KMS-11 (cell line): ENCODE measurements at regions not wholly inside any gene's neighbourhood (a gene's known extent, or its start where the extent isn't known, plus 50 kb on each side); places are given as distances from the start of the nearest gene placed in this dataset.

Experiments used
- H2AFZ ChIP-seq: fragments of 200-600 bp; sonication (generic); 2 replicates; pipeline ENCODE4 v1.6.1; 2016; ENCODE audit warnings: antibody characterized with exemption, mixed run types, low read depth
- H3K27ac ChIP-seq: fragments of 200-600 bp; sonication (generic); 2 replicates; pipeline ENCODE4 v1.6.1; 2016; ENCODE audit warnings: mild to moderate bottlenecking, mixed run types
- H3K27me3 ChIP-seq: fragments of 200-600 bp; sonication (generic); 2 replicates; pipeline ENCODE4 v1.6.1; 2017; ENCODE audit warnings: mild to moderate bottlenecking, low read depth, mixed run types, moderate library complexity; ENCODE audit not compliant: insufficient read depth
- H3K36me3 ChIP-seq: fragments of 200-600 bp; sonication (generic); 2 replicates; pipeline ENCODE4 v1.6.1; 2017; ENCODE audit warnings: mild to moderate bottlenecking, mixed run types; ENCODE audit not compliant: insufficient read depth
- H3K4me1 ChIP-seq: fragments of 200-600 bp; sonication (generic); 2 replicates; pipeline ENCODE4 v1.6.1; 2016; ENCODE audit warnings: mild to moderate bottlenecking, low read depth, mixed run types; ENCODE audit not compliant: poor library complexity, severe bottlenecking
- H3K4me2 ChIP-seq: fragments of 200-600 bp; sonication (generic); 2 replicates; pipeline ENCODE4 v1.7.0; 2016; ENCODE audit warnings: mild to moderate bottlenecking, mixed run types
- H3K4me3 ChIP-seq: fragments of 200-600 bp; sonication (generic); IDR thresholded peaks from 2 replicates; pipeline ENCODE4 v1.6.1; 2017; ENCODE audit warnings: low read depth, low read length, mixed read lengths; ENCODE audit not compliant: insufficient read depth
- H3K79me2 ChIP-seq: fragments of 200-600 bp; sonication (generic); 2 replicates; pipeline ENCODE4 v1.6.1; 2016; ENCODE audit warnings: low read depth, mixed run types; ENCODE audit not compliant: insufficient read depth
- H3K9ac ChIP-seq: fragments of 200-600 bp; sonication (generic); 2 replicates; pipeline ENCODE4 v1.6.1; 2016; ENCODE audit warnings: mild to moderate bottlenecking, mixed run types
- H4K20me1 ChIP-seq: fragments of 200-600 bp; sonication (generic); 2 replicates; pipeline ENCODE4 v1.6.1; 2016; ENCODE audit warnings: mild to moderate bottlenecking, mixed run types; ENCODE audit not compliant: insufficient read depth
- TF ChIP-seq, protein P1 (sequence below): fragments of 200-600 bp; sonication (generic); conservative IDR thresholded peaks from 2 replicates; pipeline ENCODE4 v1.6.1; 2017; ENCODE audit warnings: low read depth, mild to moderate bottlenecking, antibody characterized with exemption, low read length, moderate library complexity, mixed read lengths

DNA sequence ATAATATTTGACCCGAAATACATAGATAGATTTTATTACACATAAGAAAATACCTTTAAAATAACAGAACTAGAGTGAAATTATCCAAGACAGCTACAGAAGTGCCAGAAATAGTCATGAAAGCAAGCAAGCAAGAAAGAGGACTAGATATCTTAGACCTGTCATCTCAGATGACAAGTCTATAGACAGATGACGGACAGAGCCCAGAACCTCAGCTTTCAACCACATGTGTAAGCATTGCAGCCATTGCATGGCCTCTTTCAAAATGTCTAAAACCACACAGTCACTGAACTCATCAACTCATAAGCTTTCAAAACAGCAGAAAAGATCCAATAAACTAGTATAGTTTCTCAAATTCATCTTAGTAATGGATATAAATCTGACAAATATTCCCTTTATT is 59.8 kb upstream of the FHIT start:
- H3K4me2 ChIP-seq: no peak overlapping the region
- no peaks in the 10 kb centered on the region for H3K27me3 ChIP-seq
- H4K20me1 ChIP-seq: no peaks in the 10 kb centered on the region
- no peaks in the 10 kb centered on the region for H3K79me2 ChIP-seq
- no peak overlapping the region for H3K9ac ChIP-seq
- H2AFZ ChIP-seq: no peak overlapping the region
- no peaks in the 10 kb centered on the region for H3K4me1 ChIP-seq
- TF ChIP-seq, protein P1, sequence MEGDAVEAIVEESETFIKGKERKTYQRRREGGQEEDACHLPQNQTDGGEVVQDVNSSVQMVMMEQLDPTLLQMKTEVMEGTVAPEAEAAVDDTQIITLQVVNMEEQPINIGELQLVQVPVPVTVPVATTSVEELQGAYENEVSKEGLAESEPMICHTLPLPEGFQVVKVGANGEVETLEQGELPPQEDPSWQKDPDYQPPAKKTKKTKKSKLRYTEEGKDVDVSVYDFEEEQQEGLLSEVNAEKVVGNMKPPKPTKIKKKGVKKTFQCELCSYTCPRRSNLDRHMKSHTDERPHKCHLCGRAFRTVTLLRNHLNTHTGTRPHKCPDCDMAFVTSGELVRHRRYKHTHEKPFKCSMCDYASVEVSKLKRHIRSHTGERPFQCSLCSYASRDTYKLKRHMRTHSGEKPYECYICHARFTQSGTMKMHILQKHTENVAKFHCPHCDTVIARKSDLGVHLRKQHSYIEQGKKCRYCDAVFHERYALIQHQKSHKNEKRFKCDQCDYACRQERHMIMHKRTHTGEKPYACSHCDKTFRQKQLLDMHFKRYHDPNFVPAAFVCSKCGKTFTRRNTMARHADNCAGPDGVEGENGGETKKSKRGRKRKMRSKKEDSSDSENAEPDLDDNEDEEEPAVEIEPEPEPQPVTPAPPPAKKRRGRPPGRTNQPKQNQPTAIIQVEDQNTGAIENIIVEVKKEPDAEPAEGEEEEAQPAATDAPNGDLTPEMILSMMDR: no peak
- no peaks in the 10 kb centered on the region for H3K36me3 ChIP-seq
- no peak overlapping the region for H3K4me3 ChIP-seq
- H3K27ac ChIP-seq: no peak overlapping the region

DNA sequence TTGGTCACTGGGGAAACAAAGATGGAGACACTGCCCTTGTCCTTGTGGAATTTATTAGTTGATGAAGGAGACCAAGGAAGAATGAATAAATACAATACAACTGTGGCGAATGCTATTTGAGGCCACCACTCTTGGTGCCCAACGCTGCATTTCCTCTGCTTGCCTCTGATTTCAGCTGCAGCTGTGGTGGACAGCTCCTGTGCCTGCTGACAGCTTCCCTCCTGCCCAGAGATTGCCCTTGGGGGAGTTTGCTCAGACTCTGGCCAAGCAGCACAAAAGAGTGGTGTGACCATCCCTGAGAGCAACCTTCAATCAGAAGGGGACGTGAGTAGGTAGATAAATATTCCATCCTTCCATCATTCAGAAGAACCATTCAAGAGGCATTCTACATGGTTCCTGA is 64.6 kb upstream of the FHIT start:
- TF ChIP-seq, protein P1: no peak
- Histone ChIP-seq H3K4me1 (no peaks in the 10 kb centered on the region), H3K27me3 (no peaks in the 10 kb centered on the region), H3K79me2 (no peaks in the 10 kb centered on the region), H3K4me3 (no peak overlapping the region), H3K36me3 (no peaks in the 10 kb centered on the region), H3K27ac (no peak overlapping the region), H3K9ac (no peak overlapping the region), H2AFZ (no peak overlapping the region), H3K4me2 (no peak overlapping the region), H4K20me1 (no peaks in the 10 kb centered on the region)

DNA sequence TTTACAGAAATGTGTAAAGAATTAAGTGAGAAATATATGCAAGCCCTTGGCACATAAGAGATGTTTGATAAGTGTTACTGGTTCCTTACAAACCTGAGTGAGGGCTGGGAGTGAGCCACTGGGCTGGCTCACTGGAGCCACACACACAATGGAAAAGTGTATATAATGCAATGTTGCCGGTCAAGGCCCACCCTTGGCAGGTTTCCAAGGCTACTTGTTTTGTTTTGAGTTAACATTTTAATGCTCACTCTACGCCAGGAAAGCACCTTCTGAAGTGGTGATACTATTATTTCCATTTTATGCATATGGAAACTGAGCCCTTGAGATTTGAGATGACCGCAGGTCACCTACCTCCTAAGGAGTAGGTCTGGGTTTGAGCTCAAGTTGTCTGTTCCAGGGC is 71.8 kb upstream of the FHIT start:
- H4K20me1 ChIP-seq: no peaks in the 10 kb centered on the region
- H3K79me2 ChIP-seq: no peaks in the 10 kb centered on the region
- H3K36me3 ChIP-seq: no peaks in the 10 kb centered on the region
- no peak overlapping the region for H3K4me2 ChIP-seq
- no peaks in the 10 kb centered on the region for H3K27me3 ChIP-seq
- TF ChIP-seq, protein P1: no peak
- H3K27ac ChIP-seq: no peak overlapping the region
- H3K4me3 ChIP-seq: no peak overlapping the region
- H2AFZ ChIP-seq: no peak overlapping the region
- H3K9ac ChIP-seq: no peak overlapping the region
- no peaks in the 10 kb centered on the region for H3K4me1 ChIP-seq

DNA sequence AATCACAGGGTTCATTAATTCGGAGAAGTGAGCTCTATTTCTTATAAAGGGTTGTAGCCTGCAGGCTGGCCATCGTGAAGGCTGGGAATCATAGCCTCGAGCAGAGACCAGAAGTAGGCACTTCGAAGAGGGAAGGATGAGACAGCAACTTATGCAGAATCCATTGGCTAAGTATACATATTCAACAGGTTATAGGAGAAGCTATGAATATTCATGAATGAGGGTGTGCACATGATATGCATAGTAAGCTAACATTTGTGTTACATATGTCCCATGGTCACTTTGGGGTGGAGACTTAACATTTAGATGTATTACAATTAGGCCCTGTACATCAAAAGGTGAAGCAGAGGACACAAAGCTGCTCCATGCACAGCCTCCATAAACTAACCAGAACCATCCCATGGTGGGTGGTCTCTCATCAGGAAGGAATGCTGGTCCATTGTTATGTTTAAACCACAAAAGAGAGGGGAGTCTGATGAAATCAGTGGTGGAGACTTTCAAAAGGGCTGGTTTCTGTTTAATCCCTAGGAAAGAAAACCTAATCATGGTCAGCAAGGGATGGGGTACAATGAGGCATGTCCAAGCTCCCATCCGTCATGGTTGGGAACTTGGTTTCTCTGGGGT is 80.8 kb upstream of the FHIT start:
- H3K27ac ChIP-seq: no peak overlapping the region
- H3K4me1 ChIP-seq: no peaks in the 10 kb centered on the region
- H3K36me3 ChIP-seq: no peaks in the 10 kb centered on the region
- H3K79me2 ChIP-seq: no peaks in the 10 kb centered on the region
- H4K20me1 ChIP-seq: no peaks in the 10 kb centered on the region
- H3K9ac ChIP-seq: no peak overlapping the region
- TF ChIP-seq, protein P1: no peak
- no peaks in the 10 kb centered on the region for H3K27me3 ChIP-seq
- H3K4me2 ChIP-seq: no peak overlapping the region
- H2AFZ ChIP-seq: no peak overlapping the region
- no peak overlapping the region for H3K4me3 ChIP-seq
